Mesenchymal stem cell (in vitro differentiated cells and primary cell): ENCODE measurements at regions not wholly inside any gene's neighbourhood (a gene's known extent, or its start where the extent isn't known, plus 50 kb on each side); places are given as distances from the start of the nearest gene placed in this dataset.

ENCODE experiments used
- DNase-seq: peaks from one replicate; pipeline ENCODE4 v3.0.0-alpha.2; 2013
- H2AFZ ChIP-seq: one replicate; pipeline ENCODE4 v1.6.1; 2013; ENCODE audit warnings: low read depth, mild to moderate bottlenecking, control low read depth, inconsistent platforms, low read length, moderate library complexity
- H2AK5ac ChIP-seq: 2 replicates; pipeline ENCODE4 v1.6.1; 2013; ENCODE audit warnings: low read length, moderate library complexity, mild to moderate bottlenecking, inconsistent platforms; ENCODE audit not compliant: severe bottlenecking
- H2BK120ac ChIP-seq: one replicate; pipeline ENCODE4 v1.6.1; 2013; ENCODE audit warnings: low read depth, mild to moderate bottlenecking, inconsistent platforms, low read length, moderate library complexity
- H2BK12ac ChIP-seq, 2 experiments: one replicate each; pipeline ENCODE4 v1.6.1; 2013; ENCODE audit warnings: inconsistent platforms in 2 of 2, low read length in 2 of 2, mild to moderate bottlenecking in 2 of 2, moderate library complexity in 2 of 2, control low read depth in 1 of 2
- H2BK15ac ChIP-seq: one replicate; pipeline ENCODE4 v1.6.1; 2013; ENCODE audit warnings: mild to moderate bottlenecking, low read depth, inconsistent platforms; ENCODE audit not compliant: poor library complexity, severe bottlenecking
- H2BK5ac ChIP-seq: 2 replicates; pipeline ENCODE4 v1.6.1; 2013; ENCODE audit warnings: low read depth, mild to moderate bottlenecking, low read length, control low read depth, inconsistent platforms; ENCODE audit not compliant: poor library complexity, severe bottlenecking
- H3K14ac ChIP-seq, 2 experiments: one replicate each; pipeline ENCODE4 v1.6.1; 2013; ENCODE audit warnings: inconsistent platforms in 2 of 2, low read length in 2 of 2, control low read depth in 1 of 2, mild to moderate bottlenecking in 1 of 2, moderate library complexity in 1 of 2
- H3K18ac ChIP-seq, 2 experiments: one replicate each; pipeline ENCODE4 v1.6.1; 2013; ENCODE audit warnings: inconsistent platforms in 2 of 2, low read length in 2 of 2, control low read depth in 1 of 2, low read depth in 1 of 2, mild to moderate bottlenecking in 1 of 2
- H3K23ac ChIP-seq, 2 experiments: one replicate each; pipeline ENCODE4 v1.6.1; 2013; ENCODE audit warnings: inconsistent platforms in 2 of 2, low read length in 2 of 2, mild to moderate bottlenecking in 2 of 2, moderate library complexity in 2 of 2, control low read depth in 1 of 2
- H3K27ac ChIP-seq: 2 replicates; pipeline ENCODE4 v1.5.1; 2013; ENCODE audit warnings: mild to moderate bottlenecking, moderate library complexity, low read length, control low read depth, inconsistent platforms; ENCODE audit not compliant: poor library complexity, severe bottlenecking
- H3K27me3 ChIP-seq, 2 experiments: 2 replicates each; pipeline versions ENCODE4 v1.6.1 to v1.7.0; 2013; ENCODE audit warnings: low read length in 2 of 2, mild to moderate bottlenecking in 2 of 2, moderate library complexity in 2 of 2, control low read depth in 1 of 2, inconsistent platforms in 1 of 2; ENCODE audit not compliant: control insufficient read depth in 1 of 2, insufficient read depth in 1 of 2
- H3K36me3 ChIP-seq, 2 experiments: 2 replicates each; pipeline versions ENCODE4 v1.6.1 to v1.7.0; 2013; ENCODE audit warnings: low read length in 2 of 2, control low read depth in 1 of 2, inconsistent platforms in 1 of 2, low read depth in 1 of 2, mild to moderate bottlenecking in 1 of 2; ENCODE audit not compliant: insufficient read depth in 2 of 2, control insufficient read depth in 1 of 2
- H3K4ac ChIP-seq, 2 experiments: one replicate each; pipeline ENCODE4 v1.6.1; 2013; ENCODE audit warnings: inconsistent platforms in 2 of 2, low read length in 2 of 2, mild to moderate bottlenecking in 2 of 2, moderate library complexity in 2 of 2, control low read depth in 1 of 2, low read depth in 1 of 2
- H3K4me1 ChIP-seq: 2 replicates; pipeline ENCODE4 v1.6.1; 2013; ENCODE audit warnings: low read depth, low read length, control low read depth; ENCODE audit not compliant: control insufficient read depth, insufficient read depth
- H3K4me2 ChIP-seq: 2 replicates; pipeline ENCODE4 v1.6.1; 2013; ENCODE audit warnings: low read length, mild to moderate bottlenecking, inconsistent platforms; ENCODE audit not compliant: poor library complexity, severe bottlenecking
- H3K4me3 ChIP-seq, 2 experiments: 2 replicates each; pipeline versions ENCODE4 v1.5.1 to v1.7.0; 2013; ENCODE audit warnings: low read length in 2 of 2, mild to moderate bottlenecking in 2 of 2, control low read depth in 1 of 2, low read depth in 1 of 2; ENCODE audit not compliant: insufficient read depth in 1 of 2
- H3K79me1 ChIP-seq: replicated peaks from 2 replicates; pipeline ENCODE4 v1.6.1; 2013; ENCODE audit warnings: mild to moderate bottlenecking, control low read depth, low read length, inconsistent platforms; ENCODE audit not compliant: poor library complexity, severe bottlenecking
- H3K9ac ChIP-seq: 2 replicates; pipeline ENCODE4 v1.7.0; 2013; ENCODE audit warnings: mild to moderate bottlenecking, low read length, moderate library complexity
- H3K9me3 ChIP-seq: 2 replicates; pipeline ENCODE4 v1.7.0; 2013; ENCODE audit warnings: mild to moderate bottlenecking, low read length; ENCODE audit not compliant: control insufficient read depth
- H4K8ac ChIP-seq: one replicate; pipeline ENCODE4 v1.6.1; 2013; ENCODE audit warnings: inconsistent platforms, mild to moderate bottlenecking, low read length, moderate library complexity
- H4K91ac ChIP-seq: one replicate; pipeline ENCODE4 v1.6.1; 2013; ENCODE audit warnings: mild to moderate bottlenecking, low read length, inconsistent platforms
- WGBS: methylation state at CpG from one replicate; pipeline ENCODE4 v1.1.7; 2013; ENCODE audit warnings: mixed read lengths; 5-methylcytosine and 5-hydroxymethylcytosine counted together

- Histone ChIP-seq H2AFZ (no peak overlapping the region), H3K23ac (no peak overlapping the region), H3K27ac (no peak overlapping the region), H3K4me1 (no peaks in the 10 kb centered on the region), H2BK120ac (no peak overlapping the region), H3K14ac (no peak overlapping the region), H3K4me2 (no peak overlapping the region), H3K36me3 (no peaks in the 10 kb centered on the region), H2BK12ac (no peak overlapping the region), H3K9ac (no peak overlapping the region), H3K79me1 (no peaks in the 10 kb centered on the region), H4K91ac (no peak overlapping the region), H4K8ac (no peak overlapping the region), H2BK5ac (no peak overlapping the region), H2BK15ac (no peak overlapping the region), H3K27me3 (no peaks in the 10 kb centered on the region), H3K4me3 (no peak overlapping the region), H3K4ac (no peak overlapping the region), H2AK5ac (no peak overlapping the region), H3K18ac (no peak overlapping the region), H3K9me3 (no peaks in the 10 kb centered on the region)
- WGBS: no CpG with 5 or more reads among the region's 2 CpGs
- no peak for DNase-seq
These were observed 749.1 kb upstream of the POT1 start for GRCh38 chr7:125678771-125679170.

GRCh38 chr7:125675640-125676039, 746.0 kb upstream of the POT1 start:
- Histone ChIP-seq H3K4ac (no peak overlapping the region), H3K23ac (no peak overlapping the region), H2AFZ (no peak overlapping the region), H2BK15ac (no peak overlapping the region), H4K91ac (no peak overlapping the region), H3K9me3 (no peaks in the 10 kb centered on the region), H3K18ac (no peak overlapping the region), H3K4me2 (no peak overlapping the region), H3K27ac (no peak overlapping the region), H3K4me1 (no peaks in the 10 kb centered on the region), H4K8ac (no peak overlapping the region), H3K14ac (no peak overlapping the region), H2BK5ac (no peak overlapping the region), H3K36me3 (no peaks in the 10 kb centered on the region), H3K4me3 (no peak overlapping the region), H3K27me3 (no peaks in the 10 kb centered on the region), H3K79me1 (no peaks in the 10 kb centered on the region), H2BK120ac (no peak overlapping the region), H3K9ac (no peak overlapping the region), H2BK12ac (no peak overlapping the region), H2AK5ac (no peak overlapping the region)
- WGBS: 87% methylated on average over 2 of the region's 2 CpGs
- DNase-seq: no peak

- Histone ChIP-seq H4K8ac (no peak overlapping the region), H2BK15ac (no peak overlapping the region), H2BK120ac (no peak overlapping the region), H2AFZ (no peak overlapping the region), H2BK5ac (no peak overlapping the region), H2BK12ac (no peak overlapping the region), H3K79me1 (no peaks in the 10 kb centered on the region), H3K4ac (no peak overlapping the region), H3K14ac (no peak overlapping the region), H3K4me2 (no peak overlapping the region), H3K18ac (no peak overlapping the region), H3K27me3 (no peaks in the 10 kb centered on the region), H3K27ac (no peak overlapping the region), H3K4me1 (no peaks in the 10 kb centered on the region), H3K23ac (no peak overlapping the region), H2AK5ac (no peak overlapping the region), H3K9ac (no peak overlapping the region), H3K4me3 (no peak overlapping the region), H3K9me3 (no peaks in the 10 kb centered on the region), H3K36me3 (no peaks in the 10 kb centered on the region), H4K91ac (no peak overlapping the region)
- DNase-seq: no peak
- no CpG with 5 or more reads among the region's 4 CpGs for WGBS
These were observed 745.5 kb upstream of the POT1 start for GRCh38 chr7:125675169-125675568.

- Histone ChIP-seq H3K27ac (no peak overlapping the region), H3K79me1 (no peaks in the 10 kb centered on the region), H3K4ac (no peak overlapping the region), H3K14ac (no peak overlapping the region), H3K27me3 (no peaks in the 10 kb centered on the region), H3K36me3 (no peaks in the 10 kb centered on the region), H3K18ac (no peak overlapping the region), H4K91ac (no peak overlapping the region), H2BK15ac (no peak overlapping the region), H3K9ac (no peak overlapping the region), H2BK5ac (no peak overlapping the region), H2AFZ (no peak overlapping the region), H2AK5ac (no peak overlapping the region), H3K23ac (no peak overlapping the region), H3K4me2 (no peak overlapping the region), H3K9me3 (no peaks in the 10 kb centered on the region), H2BK120ac (no peak overlapping the region), H3K4me1 (peaks cover 2% of the 10 kb centered on the region), H3K4me3 (no peak overlapping the region), H4K8ac (no peak overlapping the region), H2BK12ac (no peak overlapping the region)
- peak; percentile 66 for DNase-seq
- WGBS: 67% methylated on average over 1 of the region's 1 CpG
These were observed 741.4 kb upstream of the POT1 start for GRCh38 chr7:125670926-125671572.
